HepG2 (cell line): ENCODE measurements at regions not wholly inside any gene's neighbourhood (a gene's known extent, or its start where the extent isn't known, plus 50 kb on each side); places are given as distances from the start of the nearest gene placed in this dataset.

Experiments used
- CSRNP1 ChIP-seq: sonication (generic); formaldehyde crosslinking; IDR thresholded peaks from 2 replicates; pipeline ENCODE4 v1.8.1; 2023; ENCODE audit warnings: mild to moderate bottlenecking, missing genetic modification reagents
- CTCF ChIP-seq: sonication (generic); formaldehyde crosslinking; IDR thresholded peaks from 2 replicates; pipeline ENCODE4 v1.5.0; 2020; ENCODE audit warnings: mild to moderate bottlenecking, missing genetic modification reagents, moderate library complexity
- DR1 ChIP-seq: sonication (generic); formaldehyde crosslinking; IDR thresholded peaks from 2 replicates; pipeline ENCODE4 v1.8.0; 2021; ENCODE audit warnings: mild to moderate bottlenecking, missing genetic modification reagents, inconsistent platforms
- EP300 ChIP-seq, 3 experiments: sonication (generic) in 1 of 3; formaldehyde crosslinking in 1 of 3; IDR thresholded peaks; 2 replicates each; pipeline versions ENCODE4 v1.5.1 to v1.6.1; 2011 to 2020; ENCODE audit warnings: low read depth in 2 of 3, low read length in 2 of 3, borderline replicate concordance in 1 of 3, improper control_type of control experiment in 1 of 3, mild to moderate bottlenecking in 1 of 3, missing genetic modification reagents in 1 of 3, moderate library complexity in 1 of 3
- GTF2F1 ChIP-seq: fragments of 150-350 bp; IDR thresholded peaks from 2 replicates; pipeline ENCODE4 v1.6.1; 2014; ENCODE audit warnings: low read length
- HOMEZ ChIP-seq: IDR thresholded peaks from 2 replicates; pipeline ENCODE4 v1.6.1; 2016; ENCODE audit warnings: low read depth
- KLF16 ChIP-seq, 2 experiments: sonication (generic) in 1 of 2; formaldehyde crosslinking in 1 of 2; IDR thresholded peaks; 2 replicates each; pipeline versions ENCODE4 v1.6.1 to v1.8.0; 2016 to 2023; ENCODE audit warnings: missing genetic modification reagents in 2 of 2, missing compliant biosample characterization in 1 of 2
- MIER3 ChIP-seq: IDR thresholded peaks from 2 replicates; pipeline ENCODE4 v1.6.1; 2016; ENCODE audit warnings: missing compliant biosample characterization, borderline replicate concordance
- SOX5 ChIP-seq: IDR thresholded peaks from 2 replicates; pipeline ENCODE4 v1.6.1; 2016; ENCODE audit warnings: borderline replicate concordance
- STAT5B ChIP-seq: sonication (generic); formaldehyde crosslinking; IDR thresholded peaks from 2 replicates; pipeline ENCODE4 v1.4.0; 2020; ENCODE audit warnings: missing genetic modification reagents
- USF2 ChIP-seq, 2 experiments: sonication (generic) in 1 of 2; formaldehyde crosslinking in 1 of 2; IDR thresholded peaks; 2 replicates each; pipeline versions ENCODE4 v1.5.1 to v1.6.1; 2011 to 2020; ENCODE audit warnings: borderline replicate concordance in 1 of 2, low read depth in 1 of 2, low read length in 1 of 2, mild to moderate bottlenecking in 1 of 2, missing genetic modification reagents in 1 of 2, moderate library complexity in 1 of 2
- ZNF12 ChIP-seq: sonication (generic); formaldehyde crosslinking; IDR thresholded peaks from 2 replicates; pipeline ENCODE4 v1.5.0; 2020; ENCODE audit warnings: missing genetic modification reagents
- ZNF121 ChIP-seq: sonication (generic); formaldehyde crosslinking; IDR thresholded peaks from 2 replicates; pipeline ENCODE4 v1.5.0; 2020; ENCODE audit warnings: mild to moderate bottlenecking, missing genetic modification reagents
- ZSCAN29 ChIP-seq: sonication (generic); formaldehyde crosslinking; conservative IDR thresholded peaks from 2 replicates; pipeline ENCODE4 v1.4.0; 2020; ENCODE audit warnings: mild to moderate bottlenecking, missing genetic modification reagents

GRCh38 chr16:81158964-81159363 is 62.8 kb upstream of the GCSH start:
- no peak for TF ChIP-seq GTF2F1
- TF ChIP-seq STAT5B (CRISPR knock-in tag): no peak
- TF ChIP-seq USF2 (IDR thresholded peaks at IDR 0.05; ENCODE audit: low read depth, low read length): no peak
- no peak for TF ChIP-seq USF2 (CRISPR knock-in tag; IDR thresholded peaks at IDR 0.05; ENCODE audit: borderline replicate concordance)
- TF ChIP-seq EP300 (IDR thresholded peaks at IDR 0.05; ENCODE audit: low read depth in 2 of 2, low read length in 2 of 2): no peak
- no peak for TF ChIP-seq EP300 (CRISPR knock-in tag; IDR thresholded peaks at IDR 0.05; ENCODE audit: borderline replicate concordance)
- no peak for TF ChIP-seq CTCF
- TF ChIP-seq DR1 (CRISPR knock-in tag): no peak
- TF ChIP-seq ZNF121 (CRISPR knock-in tag): no peak
- TF ChIP-seq ZNF12 (CRISPR knock-in tag): no peak
- TF ChIP-seq CSRNP1: no peak
- TF ChIP-seq SOX5 (CRISPR knock-in tag): peak; percentile 56; the same call in 1 of the 2 replicates
- no peak for TF ChIP-seq MIER3
- TF ChIP-seq ZSCAN29: no peak
- no peak for TF ChIP-seq KLF16 (CRISPR knock-in tag; IDR thresholded peaks at IDR 0.05)
- no peak for TF ChIP-seq HOMEZ (CRISPR knock-in tag)
